ENCODE measurements at regions not wholly inside any gene's neighbourhood (a gene's known extent, or its start where the extent isn't known, plus 50 kb on each side); places are given as distances from the start of the nearest gene placed in this dataset.

GRCh38 chrX:27057883-27058282 lies 405.3 kb downstream of the PPP4R3C start:
- TF ChIP-seq POLR2A (IDR thresholded peaks at IDR 0.05) (no peak), CTCF (IDR thresholded peaks at IDR 0.05) (no peak)
- H3K4me3 ChIP-seq (ENCODE audit: low read depth, poor library complexity, severe bottlenecking) = no peak overlapping the region
- 75 to 86% methylated on average over 5 of the region's 5 CpGs for WGBS, 2 donors
- intact Hi-C loops (cut with DNase I; ENCODE audit: low total_unique reads) = no loop called here
- no peak for DNase-seq (ENCODE audit: low spot score in 2 of 2)

- TF ChIP-seq CTCF (IDR thresholded peaks at IDR 0.05) = no peak
- TF ChIP-seq POLR2A (IDR thresholded peaks at IDR 0.05) = no peak
- H3K4me3 ChIP-seq (ENCODE audit: low read depth, poor library complexity, severe bottlenecking) = no peak overlapping the region
- DNase-seq (ENCODE audit: low spot score in 2 of 2) = no peak
- intact Hi-C loops (cut with DNase I; ENCODE audit: low total_unique reads) = no loop called here
- WGBS, 2 donors = 32 to 68% methylated on average over 1 of the region's 1 CpG
These were observed 423.8 kb downstream of the PPP4R3C start for GRCh38 chrX:27039332-27039731.

- H3K4me3 ChIP-seq (ENCODE audit: low read depth, poor library complexity, severe bottlenecking) = no peak overlapping the region
- TF ChIP-seq POLR2A (IDR thresholded peaks at IDR 0.05) = no peak
- no peak for TF ChIP-seq CTCF (IDR thresholded peaks at IDR 0.05)
- 66 to 69% methylated on average over 5 of the region's 5 CpGs for WGBS, 2 donors
- DNase-seq (ENCODE audit: low spot score in 2 of 2) = no peak
- intact Hi-C loops (cut with DNase I; ENCODE audit: low total_unique reads) = no loop called here
These were observed 454.7 kb downstream of the PPP4R3C start for GRCh38 chrX:27008486-27008885.

- 81 to 84% methylated on average over 1 of the region's 1 CpG for WGBS, 2 donors
- no peak for DNase-seq (ENCODE audit: low spot score in 2 of 2)
- H3K4me3 ChIP-seq (ENCODE audit: low read depth, poor library complexity, severe bottlenecking) = no peak overlapping the region
- no peak for TF ChIP-seq CTCF (IDR thresholded peaks at IDR 0.05)
- TF ChIP-seq POLR2A (IDR thresholded peaks at IDR 0.05) = no peak
- intact Hi-C loops (cut with DNase I; ENCODE audit: low total_unique reads) = no loop called here
These were observed 463.5 kb downstream of the PPP4R3C start for GRCh38 chrX:26999634-27000033.

- intact Hi-C loops (cut with DNase I; ENCODE audit: low total_unique reads) = no loop called here
- no peak overlapping the region for H3K4me3 ChIP-seq (ENCODE audit: low read depth, poor library complexity, severe bottlenecking)
- TF ChIP-seq POLR2A (IDR thresholded peaks at IDR 0.05) (no peak), CTCF (IDR thresholded peaks at IDR 0.05) (no peak)
- 63 to 82% methylated on average over 3 of the region's 3 CpGs for WGBS, 2 donors
- no peak for DNase-seq (ENCODE audit: low spot score in 2 of 2)
These were observed 504.9 kb downstream of the PPP4R3C start for GRCh38 chrX:26958261-26958660.

- 32 to 43% methylated on average over 2 of the region's 2 CpGs for WGBS, 2 donors
- no peak overlapping the region for H3K4me3 ChIP-seq (ENCODE audit: low read depth, poor library complexity, severe bottlenecking)
- intact Hi-C loops (cut with DNase I; ENCODE audit: low total_unique reads) = no loop called here
- TF ChIP-seq POLR2A (IDR thresholded peaks at IDR 0.05) = no peak
- no peak for TF ChIP-seq CTCF (IDR thresholded peaks at IDR 0.05)
- no peak for DNase-seq (ENCODE audit: low spot score in 2 of 2)
These were observed 509.1 kb downstream of the PPP4R3C start for GRCh38 chrX:26954029-26954428.

Data from lower leg skin (tissue), 4 donors.